ENCODE measurements at regions not wholly inside any gene's neighbourhood (a gene's known extent, or its start where the extent isn't known, plus 50 kb on each side); places are given as distances from the start of the nearest gene placed in this dataset.

DNA sequence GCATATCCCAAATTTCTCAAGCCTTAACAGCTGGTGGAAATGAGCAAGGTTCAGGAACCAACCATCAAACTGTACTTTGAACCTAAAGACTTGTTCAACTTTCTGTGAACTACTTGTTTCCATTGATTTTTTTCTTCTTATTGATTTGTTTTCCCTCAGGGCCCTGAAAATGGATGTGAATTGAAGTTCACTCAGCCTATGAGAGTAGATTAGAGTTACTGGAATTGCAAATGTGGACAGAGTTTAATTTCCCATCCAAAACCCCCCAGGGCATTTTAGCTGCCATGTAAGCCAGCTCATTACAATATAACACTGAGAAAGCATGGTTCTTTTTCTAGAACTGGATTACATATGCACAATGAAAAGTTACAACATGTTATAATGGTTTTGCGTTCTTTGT, 1105.7 kb downstream of the REEP3 start:
- Mint-ChIP-seq H3K36me3 (no peaks in the 10 kb centered on the region), H3K27me3 (no peaks in the 10 kb centered on the region), H3K9me3 (peaks cover 0 to 7% (median 3%) of the 10 kb centered on the region in 7 donors), H3K27ac (no peak overlapping the region), H3K4me1 (no peaks in the 10 kb centered on the region), H3K4me3 (no peak overlapping the region)
- no peaks in the 10 kb centered on the region for H3K4me1 ChIP-seq (ENCODE audit: control insufficient read depth, insufficient read depth, low read length, poor library complexity, severe bottlenecking)
- no peaks in the 10 kb centered on the region for H3K27me3 ChIP-seq (ENCODE audit: control insufficient read depth, insufficient read depth, low read length)
- DNase-seq (no peak), ATAC-seq (ENCODE audit: low read depth in 2 of 2) (no peak)
- no peak overlapping the region for H3K4me3 ChIP-seq (ENCODE audit: low read depth, low read length)
- no peaks in the 10 kb centered on the region for H3K36me3 ChIP-seq (ENCODE audit: control insufficient read depth, insufficient read depth, low read length)
- peaks cover 0 to 2% of the 10 kb centered on the region in 2 experiments for H3K9me3 ChIP-seq (ENCODE audit: control insufficient read depth in 2 of 2, low read length in 2 of 2)
- no peak overlapping the region for H3K27ac ChIP-seq (ENCODE audit: insufficient read depth, low read length, poor library complexity, severe bottlenecking)

DNA sequence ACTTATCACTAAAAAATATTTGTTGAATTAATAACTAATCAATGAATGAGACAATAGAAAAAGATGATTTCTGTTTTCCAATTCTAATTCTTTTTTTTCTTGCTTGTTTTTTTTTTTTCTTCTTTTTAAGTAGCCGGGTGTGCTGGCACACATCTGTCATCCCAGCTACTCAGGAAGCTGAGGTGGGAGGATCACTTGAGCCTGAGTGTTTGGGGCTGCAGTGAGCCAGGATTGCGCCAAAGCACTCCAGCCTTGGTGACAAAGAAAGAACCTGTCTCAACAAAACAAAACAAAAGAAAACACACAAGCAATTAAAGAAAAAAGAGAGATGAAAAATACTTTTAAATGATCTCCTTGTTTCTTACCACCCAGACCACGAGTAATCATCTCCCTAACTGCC, 1109.3 kb downstream of the REEP3 start:
- no peaks in the 10 kb centered on the region for H3K27me3 ChIP-seq (ENCODE audit: control insufficient read depth, insufficient read depth, low read length)
- DNase-seq (no peak), ATAC-seq (ENCODE audit: low read depth in 2 of 2) (no peak)
- H3K36me3 ChIP-seq (ENCODE audit: control insufficient read depth, insufficient read depth, low read length) = no peaks in the 10 kb centered on the region
- Mint-ChIP-seq H3K27ac (no peak overlapping the region), H3K36me3 (no peaks in the 10 kb centered on the region), H3K9me3 (peaks cover 0 to 5% (median 2%) of the 10 kb centered on the region in 7 donors), H3K4me1 (no peaks in the 10 kb centered on the region), H3K4me3 (no peak overlapping the region), H3K27me3 (no peaks in the 10 kb centered on the region)
- H3K4me3 ChIP-seq (ENCODE audit: low read depth, low read length) = no peak overlapping the region
- no peaks in the 10 kb centered on the region for H3K9me3 ChIP-seq (ENCODE audit: control insufficient read depth in 2 of 2, low read length in 2 of 2)
- no peak overlapping the region for H3K27ac ChIP-seq (ENCODE audit: insufficient read depth, low read length, poor library complexity, severe bottlenecking)
- no peaks in the 10 kb centered on the region for H3K4me1 ChIP-seq (ENCODE audit: control insufficient read depth, insufficient read depth, low read length, poor library complexity, severe bottlenecking)

DNA sequence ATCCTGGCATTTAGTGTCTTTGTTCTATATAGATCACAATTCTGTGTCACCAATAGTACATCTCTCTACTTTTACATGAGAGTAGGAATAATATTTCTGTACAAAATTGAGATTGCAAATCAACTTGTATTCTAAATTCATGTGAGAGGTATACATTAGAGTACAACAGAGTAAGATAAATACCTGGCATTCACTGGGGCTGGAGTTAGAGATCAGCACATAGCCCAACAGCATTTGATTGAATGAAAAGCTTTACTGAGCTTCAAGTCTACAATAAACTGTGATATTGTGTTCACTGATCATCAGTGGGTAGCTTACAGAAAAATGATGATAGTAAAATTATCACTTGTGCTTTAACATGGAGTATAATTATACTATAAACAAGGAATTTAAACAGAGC, 1114.7 kb downstream of the REEP3 start:
- Histone ChIP-seq H3K27me3 (ENCODE audit: control insufficient read depth, insufficient read depth, low read length) (no peaks in the 10 kb centered on the region), H3K36me3 (ENCODE audit: control insufficient read depth, insufficient read depth, low read length) (no peaks in the 10 kb centered on the region), H3K4me3 (ENCODE audit: low read depth, low read length) (no peak overlapping the region), H3K4me1 (ENCODE audit: control insufficient read depth, insufficient read depth, low read length, poor library complexity, severe bottlenecking) (no peaks in the 10 kb centered on the region), H3K9me3 (ENCODE audit: control insufficient read depth in 2 of 2, low read length in 2 of 2) (no peaks in the 10 kb centered on the region), H3K27ac (ENCODE audit: insufficient read depth, low read length, poor library complexity, severe bottlenecking) (no peak overlapping the region)
- H3K36me3 Mint-ChIP-seq = no peaks in the 10 kb centered on the region
- no peaks in the 10 kb centered on the region for H3K4me1 Mint-ChIP-seq
- no peak for ATAC-seq (ENCODE audit: low read depth in 2 of 2)
- peaks cover 0 to 4% (median under 1%) of the 10 kb centered on the region in 7 donors for H3K9me3 Mint-ChIP-seq
- H3K27me3 Mint-ChIP-seq = no peaks in the 10 kb centered on the region
- no peak overlapping the region for H3K27ac Mint-ChIP-seq
- no peak for DNase-seq
- no peak overlapping the region for H3K4me3 Mint-ChIP-seq

GRCh38 chr10:64636461-64636860, 1115.3 kb downstream of the REEP3 start:
- Mint-ChIP-seq H3K27me3 (no peaks in the 10 kb centered on the region), H3K4me3 (no peak overlapping the region), H3K27ac (no peak overlapping the region), H3K4me1 (no peaks in the 10 kb centered on the region), H3K36me3 (no peaks in the 10 kb centered on the region), H3K9me3 (peaks cover 0 to 4% (median 2%) of the 10 kb centered on the region in 7 donors)
- no peak overlapping the region for H3K4me3 ChIP-seq (ENCODE audit: low read depth, low read length)
- H3K27ac ChIP-seq (ENCODE audit: insufficient read depth, low read length, poor library complexity, severe bottlenecking) = no peak overlapping the region
- no peaks in the 10 kb centered on the region for H3K4me1 ChIP-seq (ENCODE audit: control insufficient read depth, insufficient read depth, low read length, poor library complexity, severe bottlenecking)
- no peaks in the 10 kb centered on the region for H3K36me3 ChIP-seq (ENCODE audit: control insufficient read depth, insufficient read depth, low read length)
- no peaks in the 10 kb centered on the region for H3K9me3 ChIP-seq (ENCODE audit: control insufficient read depth in 2 of 2, low read length in 2 of 2)
- ATAC-seq (ENCODE audit: low read depth in 2 of 2) = no peak
- DNase-seq = no peak
- H3K27me3 ChIP-seq (ENCODE audit: control insufficient read depth, insufficient read depth, low read length) = no peaks in the 10 kb centered on the region

GRCh38 chr10:64637939-64638338, 1116.7 kb downstream of the REEP3 start:
- no peaks in the 10 kb centered on the region for H3K27me3 ChIP-seq (ENCODE audit: control insufficient read depth, insufficient read depth, low read length)
- H3K36me3 Mint-ChIP-seq = no peaks in the 10 kb centered on the region
- H3K9me3 Mint-ChIP-seq = peaks cover 0 to 8% (median 3%) of the 10 kb centered on the region in 7 donors
- H3K4me1 Mint-ChIP-seq = no peaks in the 10 kb centered on the region
- H3K27me3 Mint-ChIP-seq = no peaks in the 10 kb centered on the region
- no peak overlapping the region for H3K4me3 Mint-ChIP-seq
- H3K9me3 ChIP-seq (ENCODE audit: control insufficient read depth in 2 of 2, low read length in 2 of 2) = peaks cover 0 to 9% of the 10 kb centered on the region in 2 experiments
- no peak overlapping the region for H3K4me3 ChIP-seq (ENCODE audit: low read depth, low read length)
- H3K4me1 ChIP-seq (ENCODE audit: control insufficient read depth, insufficient read depth, low read length, poor library complexity, severe bottlenecking) = no peaks in the 10 kb centered on the region
- ATAC-seq (ENCODE audit: low read depth in 2 of 2) (no peak), DNase-seq (no peak)
- H3K27ac ChIP-seq (ENCODE audit: insufficient read depth, low read length, poor library complexity, severe bottlenecking) = no peak overlapping the region
- H3K36me3 ChIP-seq (ENCODE audit: control insufficient read depth, insufficient read depth, low read length) = no peaks in the 10 kb centered on the region
- H3K27ac Mint-ChIP-seq = no peak overlapping the region

GRCh38 chr10:64648915-64649314, 1127.7 kb downstream of the REEP3 start:
- Histone ChIP-seq H3K36me3 (ENCODE audit: control insufficient read depth, insufficient read depth, low read length) (no peaks in the 10 kb centered on the region), H3K27ac (ENCODE audit: insufficient read depth, low read length, poor library complexity, severe bottlenecking) (no peak overlapping the region), H3K27me3 (ENCODE audit: control insufficient read depth, insufficient read depth, low read length) (no peaks in the 10 kb centered on the region), H3K9me3 (ENCODE audit: control insufficient read depth in 2 of 2, low read length in 2 of 2) (peaks cover 0 to 3% of the 10 kb centered on the region in 2 experiments), H3K4me1 (ENCODE audit: control insufficient read depth, insufficient read depth, low read length, poor library complexity, severe bottlenecking) (no peaks in the 10 kb centered on the region), H3K4me3 (ENCODE audit: low read depth, low read length) (no peak overlapping the region)
- no peaks in the 10 kb centered on the region for H3K36me3 Mint-ChIP-seq
- peaks cover 2 to 21% (median 3%) of the 10 kb centered on the region in 7 donors for H3K9me3 Mint-ChIP-seq
- no peaks in the 10 kb centered on the region for H3K27me3 Mint-ChIP-seq
- ATAC-seq (ENCODE audit: low read depth in 2 of 2) (no peak), DNase-seq (no peak)
- H3K4me1 Mint-ChIP-seq = no peaks in the 10 kb centered on the region
- H3K27ac Mint-ChIP-seq = no peak overlapping the region
- no peak overlapping the region for H3K4me3 Mint-ChIP-seq

DNA sequence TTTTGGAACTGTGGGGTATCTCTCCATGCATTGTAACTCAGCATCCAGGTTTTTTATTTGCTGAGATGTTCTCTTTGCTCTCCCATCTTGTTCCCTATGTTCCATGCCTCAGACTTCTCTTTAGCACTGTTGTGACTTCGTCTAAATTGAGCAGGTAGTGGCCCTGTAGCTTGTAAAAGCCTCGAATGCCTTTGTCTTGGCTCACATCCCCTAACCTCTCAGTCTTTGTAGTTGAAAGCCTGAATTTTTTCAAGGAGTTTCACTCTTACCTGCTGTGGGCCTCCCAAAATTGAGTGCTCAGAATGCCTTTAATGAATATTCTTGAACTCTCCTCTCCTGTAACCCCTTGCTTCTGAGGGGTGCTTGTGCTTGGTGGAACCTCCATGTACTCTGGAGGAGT, 1137.3 kb downstream of the REEP3 start:
- Mint-ChIP-seq H3K4me1 (no peaks in the 10 kb centered on the region), H3K4me3 (no peak overlapping the region), H3K36me3 (no peaks in the 10 kb centered on the region), H3K9me3 (peaks cover 0 to 14% (median 4%) of the 10 kb centered on the region in 7 donors), H3K27ac (no peak overlapping the region), H3K27me3 (no peaks in the 10 kb centered on the region)
- Histone ChIP-seq H3K4me3 (ENCODE audit: low read depth, low read length) (no peak overlapping the region), H3K4me1 (ENCODE audit: control insufficient read depth, insufficient read depth, low read length, poor library complexity, severe bottlenecking) (no peaks in the 10 kb centered on the region), H3K9me3 (ENCODE audit: control insufficient read depth in 2 of 2, low read length in 2 of 2) (no peaks in the 10 kb centered on the region), H3K27ac (ENCODE audit: insufficient read depth, low read length, poor library complexity, severe bottlenecking) (no peak overlapping the region), H3K27me3 (ENCODE audit: control insufficient read depth, insufficient read depth, low read length) (no peaks in the 10 kb centered on the region), H3K36me3 (ENCODE audit: control insufficient read depth, insufficient read depth, low read length) (no peaks in the 10 kb centered on the region)
- ATAC-seq (ENCODE audit: low read depth in 2 of 2) = no peak
- no peak for DNase-seq

DNA sequence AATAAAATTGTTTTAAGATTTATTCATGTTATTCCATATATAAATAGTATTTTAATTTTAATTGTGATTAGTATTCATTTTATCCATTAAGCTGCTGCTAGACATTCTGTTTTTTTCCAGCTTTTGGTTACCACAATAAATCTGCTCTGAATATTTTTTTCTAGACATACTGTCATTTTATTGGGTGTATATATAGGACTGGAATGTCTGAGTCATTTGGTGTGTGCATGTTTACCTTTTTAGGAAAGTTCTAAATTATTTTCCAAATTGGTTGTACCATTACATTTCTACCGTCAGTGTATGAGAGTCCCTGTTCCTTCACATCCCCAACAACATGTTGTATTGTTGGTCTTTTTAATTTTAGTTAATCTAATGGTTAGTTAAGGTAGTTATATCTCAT, 1138.1 kb downstream of the REEP3 start:
- no peaks in the 10 kb centered on the region for H3K36me3 ChIP-seq (ENCODE audit: control insufficient read depth, insufficient read depth, low read length)
- H3K4me3 Mint-ChIP-seq = no peak overlapping the region
- H3K9me3 Mint-ChIP-seq = peaks cover 0 to 14% (median 5%) of the 10 kb centered on the region in 7 donors
- no peaks in the 10 kb centered on the region for H3K36me3 Mint-ChIP-seq
- H3K4me1 Mint-ChIP-seq = no peaks in the 10 kb centered on the region
- H3K9me3 ChIP-seq (ENCODE audit: control insufficient read depth in 2 of 2, low read length in 2 of 2) = no peaks in the 10 kb centered on the region
- H3K4me3 ChIP-seq (ENCODE audit: low read depth, low read length) = no peak overlapping the region
- ATAC-seq (ENCODE audit: low read depth in 2 of 2) (no peak), DNase-seq (no peak)
- no peaks in the 10 kb centered on the region for H3K27me3 Mint-ChIP-seq
- H3K27ac Mint-ChIP-seq = no peak overlapping the region
- H3K27ac ChIP-seq (ENCODE audit: insufficient read depth, low read length, poor library complexity, severe bottlenecking) = no peak overlapping the region
- H3K4me1 ChIP-seq (ENCODE audit: control insufficient read depth, insufficient read depth, low read length, poor library complexity, severe bottlenecking) = no peaks in the 10 kb centered on the region
- no peaks in the 10 kb centered on the region for H3K27me3 ChIP-seq (ENCODE audit: control insufficient read depth, insufficient read depth, low read length)
